GM19395 (cell line): ENCODE measurements at regions not wholly inside any gene's neighbourhood (a gene's known extent, or its start where the extent isn't known, plus 50 kb on each side); places are given as distances from the start of the nearest gene placed in this dataset.
"Not testable (repeated sequence)": the region's sequence is repeated elsewhere in the genome, so short reads cannot be mapped to it uniquely, and the experiment has no call there.

ENCODE experiments used
- ATAC-seq: cut with Tn5 transposase; IDR thresholded peaks from one replicate; pipeline ENCODE4 v1.9.1; 2021; ENCODE audit warnings: mild to moderate bottlenecking, moderate library complexity; ENCODE audit not compliant: unreplicated experiment

GRCh38 chr15:59835776-59836175, 146.7 kb upstream of the BNIP2 start:
- no peak for ATAC-seq

GRCh38 chr15:59834528-59834927, 145.4 kb upstream of the BNIP2 start:
- ATAC-seq = no peak

- ATAC-seq = no peak
Observed at GRCh38 chr15:59833366-59833765, 144.2 kb upstream of the BNIP2 start.

GRCh38 chr15:59830873-59831272, 141.8 kb upstream of the BNIP2 start:
- no peak for ATAC-seq

- no peak for ATAC-seq
Observed at GRCh38 chr15:59830098-59830497, 141.0 kb upstream of the BNIP2 start.

GRCh38 chr15:59828861-59829260, 139.7 kb upstream of the BNIP2 start:
- ATAC-seq = no peak

GRCh38 chr15:59828263-59828662, 139.1 kb upstream of the BNIP2 start:
- no peak for ATAC-seq

GRCh38 chr15:59825901-59826300, 136.8 kb upstream of the BNIP2 start:
- ATAC-seq = no peak

- ATAC-seq = no peak
Observed at GRCh38 chr15:59821286-59821685, 132.2 kb upstream of the BNIP2 start.

- ATAC-seq = no peak
Observed at GRCh38 chr15:59819092-59819491, 130.0 kb upstream of the BNIP2 start.

GRCh38 chr15:59818336-59818735, 129.2 kb upstream of the BNIP2 start:
- no peak for ATAC-seq

- ATAC-seq = no peak
Observed at GRCh38 chr15:59817834-59818233, 128.7 kb upstream of the BNIP2 start.

- ATAC-seq = no peak
Observed at GRCh38 chr15:59817053-59817452, 127.9 kb upstream of the BNIP2 start.

- ATAC-seq = no peak
Observed at GRCh38 chr15:59814409-59814808, 125.3 kb upstream of the BNIP2 start.

- no peak for ATAC-seq
Observed at GRCh38 chr15:59812889-59813288, 123.8 kb upstream of the BNIP2 start.

- no peak for ATAC-seq
Observed at GRCh38 chr15:59812250-59812870, 123.2 kb upstream of the BNIP2 start.

GRCh38 chr15:59803293-59803966, 114.3 kb upstream of the BNIP2 start:
- not testable (repeated sequence) for ATAC-seq

GRCh38 chr15:59801649-59802048, 112.5 kb upstream of the BNIP2 start:
- ATAC-seq = no peak

- no peak for ATAC-seq
Observed at GRCh38 chr15:59798605-59798917, 109.4 kb upstream of the BNIP2 start.

GRCh38 chr15:59797756-59798604, 108.9 kb upstream of the BNIP2 start:
- no peak for ATAC-seq

- no peak for ATAC-seq
Observed at GRCh38 chr15:59794229-59794886, 105.2 kb upstream of the BNIP2 start.

- ATAC-seq = no peak
Observed at GRCh38 chr15:59792359-59792758, 103.2 kb upstream of the BNIP2 start.
